ENCODE measurements at regions not wholly inside any gene's neighbourhood (a gene's known extent, or its start where the extent isn't known, plus 50 kb on each side); places are given as distances from the start of the nearest gene placed in this dataset.
"Not testable (repeated sequence)": the region's sequence is repeated elsewhere in the genome, so short reads cannot be mapped to it uniquely, and the experiment has no call there.

DNA sequence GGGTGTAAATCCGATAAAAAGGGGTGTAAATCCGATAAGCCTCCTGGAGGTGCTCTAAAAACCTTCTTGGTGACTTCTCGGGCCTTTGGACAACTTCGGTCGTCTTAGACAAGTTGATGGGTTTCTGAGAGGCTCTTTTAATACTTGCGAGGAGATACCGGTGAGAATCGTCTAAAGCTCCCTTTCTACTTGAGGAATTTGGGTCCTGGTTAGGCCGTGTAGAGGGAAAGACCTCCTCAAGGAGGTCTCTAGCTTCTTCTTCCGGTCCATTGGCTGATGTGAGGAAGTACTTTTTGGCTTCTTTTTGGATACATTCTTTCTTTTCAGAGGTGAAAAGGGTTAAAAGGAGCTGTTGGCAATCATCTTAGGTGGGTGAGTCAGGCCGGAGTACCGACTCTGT is 128.5 kb downstream of the ART5 start:
- not testable (repeated sequence) for DNase-seq

DNA sequence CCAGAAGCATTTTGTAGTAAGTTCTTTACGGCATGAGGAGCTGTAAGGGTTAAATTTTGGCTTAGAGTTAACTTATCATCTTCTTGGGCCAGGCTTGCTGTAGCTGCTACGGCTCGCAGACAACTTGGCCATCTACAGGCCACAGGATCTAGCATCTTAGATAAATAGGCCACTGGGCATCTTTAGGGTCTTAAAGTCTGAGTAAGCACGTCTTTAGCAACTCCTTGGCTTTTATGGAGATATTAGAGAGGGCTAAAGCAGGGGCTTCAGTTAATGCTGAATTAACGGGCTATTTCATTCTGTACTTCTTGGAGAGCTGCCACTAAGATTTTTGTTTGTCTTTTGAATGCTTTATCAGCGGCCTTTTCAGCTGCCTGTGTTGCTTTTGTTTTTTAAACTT is 129.0 kb downstream of the ART5 start:
- DNase-seq: not testable (repeated sequence)

DNA sequence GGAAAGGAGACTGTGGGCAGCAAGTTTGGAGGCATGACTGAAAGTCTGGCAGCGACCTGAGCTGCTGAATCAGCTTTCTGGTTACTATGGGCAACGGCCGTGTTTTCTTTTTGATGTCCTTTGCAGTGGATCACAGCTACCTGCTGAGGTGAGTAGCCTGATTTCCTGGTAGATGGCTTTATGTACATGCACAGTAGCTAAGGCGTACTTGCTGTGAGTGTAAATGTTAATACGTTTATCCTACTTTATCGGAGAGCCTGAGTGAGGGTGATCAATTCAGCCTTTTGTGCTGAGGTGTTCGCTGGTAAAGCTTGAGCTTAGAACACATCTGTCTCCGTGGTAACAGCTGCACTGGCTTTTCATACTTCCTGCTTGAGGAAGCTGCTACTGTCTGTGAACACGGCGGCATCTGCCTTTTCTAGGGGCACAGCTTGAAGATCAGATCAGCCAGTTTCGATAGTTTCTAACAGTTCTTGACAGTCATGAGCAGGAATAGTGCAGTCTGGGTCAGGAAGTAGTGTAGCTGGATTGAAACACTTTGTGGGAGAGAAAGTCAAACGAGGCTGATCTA is 129.6 kb downstream of the ART5 start:
- DNase-seq: not testable (repeated sequence)

DNA sequence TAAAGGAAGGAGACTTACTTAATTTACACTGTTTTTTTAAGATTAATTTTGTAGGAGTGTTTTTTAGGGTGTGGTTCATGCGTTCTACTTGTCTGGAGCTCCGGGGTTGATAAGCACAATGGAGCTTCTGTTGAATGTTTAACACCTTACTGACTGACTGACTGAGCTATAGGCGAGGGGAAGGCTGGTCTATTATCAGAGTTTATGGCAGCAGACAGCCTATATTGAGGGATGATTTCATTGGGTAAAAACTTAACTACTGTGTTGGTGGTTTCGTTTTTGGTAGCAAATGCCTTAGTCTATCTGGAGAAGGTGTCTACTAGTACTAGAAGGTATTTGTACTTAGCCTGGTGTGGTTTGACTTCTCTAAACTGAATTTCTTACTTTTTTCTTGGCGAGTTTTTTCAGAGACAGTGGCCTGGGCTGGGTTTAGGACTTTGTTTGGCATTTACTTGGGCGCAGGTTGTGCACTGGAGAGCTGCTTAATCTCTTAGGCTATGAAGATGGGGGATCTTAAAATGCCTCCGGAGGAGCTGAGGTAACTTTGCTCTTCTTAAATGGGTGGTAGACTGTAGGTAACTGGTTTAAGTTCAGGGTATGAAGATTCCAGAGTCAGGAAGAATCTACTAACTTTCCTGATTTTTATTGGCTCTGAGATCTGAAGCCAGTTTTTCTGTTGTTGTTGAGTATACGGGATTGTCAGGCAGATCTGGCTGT is 130.2 kb downstream of the ART5 start:
- DNase-seq: not testable (repeated sequence)

DNA sequence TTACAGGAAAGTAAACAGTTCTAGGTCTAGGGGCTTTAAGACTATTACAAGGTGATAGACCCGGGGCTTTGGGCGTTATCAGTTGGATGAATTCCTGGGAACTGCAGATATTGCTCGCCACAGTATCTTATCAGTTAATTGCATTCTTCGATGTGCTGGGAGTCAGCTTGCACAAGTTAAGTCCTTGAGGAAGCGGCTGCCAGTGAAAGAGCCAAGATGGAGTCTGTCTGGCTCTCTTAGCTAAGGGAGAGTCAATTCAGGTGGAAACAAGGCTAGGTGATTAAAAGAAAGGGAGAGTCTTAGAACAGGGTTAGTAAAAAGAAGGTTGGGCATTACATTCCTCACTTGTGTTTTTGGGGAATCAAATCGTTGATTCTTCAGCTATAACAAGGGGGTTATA is 130.6 kb upstream of the ZNF195 start:
- not testable (repeated sequence) for DNase-seq

DNA sequence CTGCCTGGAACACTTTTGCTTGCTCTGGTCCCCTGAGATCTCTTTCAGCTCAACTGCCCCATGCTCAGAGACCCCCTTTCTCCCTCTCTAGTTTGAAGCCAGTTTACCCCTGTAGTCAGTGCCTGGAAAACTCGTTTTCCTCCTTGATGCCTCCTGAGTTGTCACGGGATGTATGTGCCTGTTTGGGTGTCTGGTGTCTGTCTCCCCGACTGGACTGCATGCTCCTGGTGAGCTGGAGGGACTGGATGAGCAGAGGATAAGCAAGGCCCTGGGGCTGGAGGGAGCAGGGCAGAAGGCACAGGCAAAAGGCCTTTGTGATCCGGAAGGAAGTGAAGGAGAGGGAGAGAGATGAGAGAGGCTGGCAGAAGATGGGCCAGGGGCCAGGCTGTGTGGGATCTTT is 120.3 kb upstream of the ZNF195 start:
- DNase-seq: not testable (repeated sequence)

DNA sequence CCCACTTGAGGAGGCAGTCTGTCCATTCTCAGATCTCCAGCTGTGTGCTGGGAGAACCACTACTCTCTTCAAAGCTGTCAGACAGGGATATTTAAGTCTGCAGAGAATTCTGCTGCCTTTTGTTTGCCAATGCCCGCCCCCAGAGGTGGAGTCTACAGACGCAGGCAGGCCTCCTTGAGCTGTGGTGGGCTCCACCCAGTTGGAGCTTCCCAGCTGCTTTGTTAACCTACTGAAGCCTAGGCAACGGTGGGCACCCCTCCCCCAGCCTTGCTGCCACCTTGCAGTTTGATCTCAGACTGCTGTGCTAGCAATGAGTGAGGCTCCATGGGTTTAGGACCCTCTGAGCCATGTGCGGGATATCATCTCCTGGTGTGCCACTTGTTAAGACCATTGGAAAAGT is 119.4 kb upstream of the ZNF195 start:
- DNase-seq: not testable (repeated sequence)

DNA sequence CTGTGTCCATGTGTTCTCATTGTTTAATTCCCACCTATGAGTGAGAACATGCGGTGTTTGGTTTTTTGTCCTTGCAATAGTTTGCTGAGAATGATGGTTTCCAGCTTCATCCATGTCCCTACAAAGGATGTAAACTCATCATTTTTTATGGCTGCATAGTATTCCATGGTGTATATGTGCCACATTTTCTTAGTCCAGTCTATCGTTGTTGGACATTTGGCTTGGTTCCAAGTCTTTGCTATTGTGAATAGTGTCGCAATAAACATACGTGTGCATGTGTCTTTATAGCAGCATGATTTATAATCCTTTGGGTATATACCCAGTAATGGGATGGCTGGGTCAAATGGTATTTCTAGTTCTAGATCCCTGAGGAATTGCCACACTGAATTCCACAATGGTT is 114.2 kb upstream of the ZNF195 start:
- not testable (repeated sequence) for DNase-seq

DNA sequence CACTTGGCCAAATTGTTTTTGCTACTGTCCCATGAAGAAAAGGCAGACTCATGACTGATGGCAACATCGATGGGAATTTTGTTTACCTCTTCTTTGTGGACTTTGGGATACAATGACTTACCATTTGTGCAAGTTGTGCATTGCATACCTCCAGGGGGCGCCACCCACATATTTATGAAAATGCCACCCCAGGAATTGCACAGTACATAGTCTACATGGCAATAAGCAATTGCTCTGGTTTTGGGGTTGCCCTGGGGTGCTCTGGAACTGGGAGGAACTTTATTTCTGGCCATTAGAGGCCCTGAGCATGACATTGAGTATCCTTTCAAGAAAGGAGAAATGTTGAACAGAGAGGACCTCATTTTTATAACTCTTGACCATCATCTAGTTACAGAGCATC is 109.1 kb upstream of the ZNF195 start:
- DNase-seq: not testable (repeated sequence)

DNA sequence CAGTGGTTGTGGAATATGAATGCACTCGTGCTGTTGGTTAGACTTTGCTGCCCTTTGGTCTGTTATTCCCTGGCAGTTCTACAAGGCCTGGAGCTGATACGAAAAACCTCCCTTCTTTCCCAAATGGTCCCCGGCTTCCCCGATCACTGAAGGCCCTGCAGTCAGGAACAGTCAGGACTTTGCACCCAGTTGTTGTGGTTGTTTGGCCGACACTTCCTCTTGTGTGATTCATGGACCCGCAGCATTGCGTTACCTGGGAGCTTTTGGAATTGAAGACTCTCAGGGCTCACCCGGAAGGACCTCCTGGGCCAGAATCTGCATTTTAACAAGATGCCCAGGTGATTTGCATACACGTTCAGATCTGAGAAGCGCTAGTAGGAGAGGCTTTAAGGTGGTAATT is 106.8 kb upstream of the ZNF195 start:
- not testable (repeated sequence) for DNase-seq

DNA sequence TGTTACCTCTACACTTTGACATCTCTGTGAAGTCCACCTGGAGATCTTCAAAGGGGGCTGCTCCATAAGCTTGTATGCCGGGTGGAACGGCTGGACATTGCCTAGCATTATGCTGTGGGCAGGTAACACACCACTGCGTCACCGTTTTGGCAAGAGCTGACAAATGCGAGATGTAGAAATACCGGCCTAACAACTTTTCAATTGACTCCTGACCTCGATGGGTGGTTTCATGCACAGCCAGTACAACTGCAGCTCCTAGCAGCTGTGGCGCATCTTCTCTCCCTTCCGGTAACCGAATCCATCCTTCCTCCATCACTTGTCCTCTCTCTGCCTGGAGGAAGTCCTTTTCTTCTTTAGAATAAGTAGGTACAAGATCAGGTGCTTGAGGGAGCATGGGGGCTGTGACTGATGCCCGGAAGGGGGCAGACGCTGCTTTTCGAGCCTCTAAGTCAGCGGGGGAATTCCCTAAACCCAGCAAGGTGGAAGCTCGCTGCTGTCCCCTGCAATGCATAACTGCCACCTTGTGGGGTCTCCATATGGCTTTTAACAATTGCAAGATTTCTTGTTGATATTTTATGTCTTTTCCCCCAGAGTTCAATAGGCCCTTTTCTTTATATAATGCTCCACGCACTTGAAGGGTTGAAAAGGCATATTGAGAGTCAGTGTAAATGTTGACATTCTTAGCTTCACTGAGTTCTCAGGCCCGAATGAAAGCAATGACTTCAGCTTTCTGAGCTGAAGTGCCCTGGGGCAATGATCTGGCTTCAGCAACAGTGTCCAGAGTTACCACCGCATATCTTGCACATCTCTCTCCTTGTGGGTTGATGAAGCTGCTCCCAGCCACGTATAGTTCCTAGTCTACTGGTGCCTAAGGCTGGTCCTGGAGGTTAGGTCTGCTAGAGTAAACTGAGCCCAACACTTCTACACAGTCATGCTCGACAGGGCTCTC is 98.3 kb upstream of the ZNF195 start:
- not testable (repeated sequence) for DNase-seq

DNA sequence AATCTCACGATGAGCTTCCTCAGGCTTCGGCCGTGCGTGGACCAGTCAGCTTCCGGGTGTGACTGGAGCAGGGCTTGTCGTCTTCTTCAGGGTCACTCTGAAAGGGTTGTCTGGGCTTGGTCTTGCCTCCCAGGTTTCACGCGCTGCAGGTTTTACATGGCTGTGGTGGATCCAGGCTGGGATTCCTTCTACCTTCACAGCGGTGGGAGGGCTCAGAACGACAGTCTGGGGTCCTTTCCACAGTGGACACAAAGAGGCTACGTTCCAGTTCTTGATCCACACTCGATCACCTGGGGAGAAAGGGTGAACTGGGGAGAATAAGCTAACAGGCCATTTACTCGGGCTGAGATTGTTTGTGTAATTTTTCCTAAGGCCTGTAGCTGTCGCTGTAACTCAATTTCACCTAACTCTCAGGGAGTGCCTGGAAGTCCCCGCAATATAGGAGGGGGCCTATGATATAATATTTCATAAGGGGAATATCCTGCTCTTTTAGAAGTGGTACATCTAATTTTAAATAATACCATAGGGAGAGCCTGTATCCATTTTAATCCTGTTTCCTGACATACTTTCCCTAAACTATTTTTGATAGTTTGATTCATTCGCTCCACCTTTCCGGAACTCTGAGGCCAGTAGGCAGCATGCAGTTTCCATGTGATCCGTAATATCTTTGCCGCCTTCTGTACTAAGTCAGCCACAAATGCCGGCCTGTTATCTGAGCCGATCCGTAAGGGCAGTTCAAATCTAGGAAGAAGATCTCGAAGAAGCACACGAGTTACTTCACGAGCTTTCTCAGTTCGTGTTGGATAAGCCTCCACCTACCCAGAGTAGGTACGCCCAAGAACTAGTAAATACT is 97.4 kb upstream of the ZNF195 start:
- not testable (repeated sequence) for DNase-seq

DNA sequence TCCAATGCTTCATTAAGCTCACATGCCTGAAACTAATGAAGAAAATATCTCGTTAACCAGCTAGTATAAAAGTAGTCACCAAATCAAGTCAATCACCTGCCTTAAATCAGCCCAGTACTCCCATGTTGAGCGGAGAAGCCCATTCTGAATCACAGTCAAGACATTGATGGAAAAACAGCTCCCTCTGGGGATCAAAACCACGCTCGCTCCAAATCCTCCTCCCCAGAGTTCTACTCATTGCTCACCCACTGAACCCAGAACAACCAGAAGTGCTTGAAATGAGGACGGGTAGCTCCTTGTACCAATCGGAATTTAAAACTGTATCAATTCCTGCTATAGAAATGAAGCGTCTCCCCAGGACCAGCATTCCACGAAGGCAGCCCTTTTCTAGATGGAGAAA is 90.0 kb upstream of the ZNF195 start:
- DNase-seq: not testable (repeated sequence)

DNA sequence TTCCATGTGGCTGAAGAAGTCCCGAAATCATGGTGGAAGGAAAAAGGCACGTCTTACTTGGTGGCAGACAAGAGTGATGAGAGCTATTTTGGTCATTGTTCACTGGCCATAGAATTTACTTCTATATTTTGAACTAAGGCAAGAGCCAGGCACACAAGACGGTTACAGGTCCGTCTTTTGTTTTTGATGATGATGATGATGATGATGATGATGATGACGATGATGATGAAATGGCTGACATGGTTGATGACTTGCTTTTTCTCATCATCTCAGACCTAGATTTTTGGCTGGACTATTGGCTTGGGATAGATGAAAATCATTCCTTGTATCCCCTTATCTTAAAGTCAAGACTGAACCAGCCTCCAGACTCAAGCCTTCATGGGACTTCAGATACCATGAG is 88.7 kb upstream of the ZNF195 start:
- not testable (repeated sequence) for DNase-seq

DNA sequence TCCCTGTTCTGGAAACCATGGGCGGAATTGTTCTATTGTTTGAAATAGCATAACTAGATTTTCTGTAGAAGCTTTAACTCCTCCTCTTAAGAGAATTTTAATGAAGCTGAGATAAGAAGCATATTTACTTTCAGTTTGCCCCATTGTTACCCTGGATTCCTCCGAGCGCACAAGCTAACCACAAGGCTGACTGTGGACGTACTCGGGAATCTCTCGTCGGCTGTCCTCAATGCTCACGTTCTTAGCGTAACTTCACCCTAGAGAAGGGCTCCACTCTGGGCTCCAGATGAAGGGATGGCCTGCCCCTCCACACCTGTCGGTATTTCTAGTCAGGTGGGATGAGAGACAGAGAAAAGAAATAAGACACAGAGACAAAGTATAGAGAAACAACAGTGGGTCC is 76.7 kb upstream of the ZNF195 start:
- not testable (repeated sequence) for DNase-seq

DNA sequence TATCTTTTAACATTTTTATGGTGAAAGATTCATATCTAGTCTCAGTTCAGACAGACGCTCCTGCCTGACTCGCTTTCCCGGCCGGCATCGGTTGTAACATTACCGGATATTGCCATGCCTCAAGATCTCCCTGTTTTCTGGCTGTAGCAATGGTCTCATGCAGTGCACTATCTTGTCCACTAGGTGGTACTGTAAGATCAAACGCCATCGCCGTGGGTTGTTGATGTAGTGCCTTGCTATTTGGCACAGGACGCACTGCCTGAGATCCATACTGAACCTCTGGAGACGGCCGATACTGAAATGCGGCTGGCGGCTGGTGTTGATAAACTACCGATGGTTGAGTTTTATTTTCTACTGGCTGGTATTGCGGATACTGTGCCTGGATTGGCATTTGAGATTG is 75.9 kb upstream of the ZNF195 start:
- peak; percentile 28 for DNase-seq

DNA sequence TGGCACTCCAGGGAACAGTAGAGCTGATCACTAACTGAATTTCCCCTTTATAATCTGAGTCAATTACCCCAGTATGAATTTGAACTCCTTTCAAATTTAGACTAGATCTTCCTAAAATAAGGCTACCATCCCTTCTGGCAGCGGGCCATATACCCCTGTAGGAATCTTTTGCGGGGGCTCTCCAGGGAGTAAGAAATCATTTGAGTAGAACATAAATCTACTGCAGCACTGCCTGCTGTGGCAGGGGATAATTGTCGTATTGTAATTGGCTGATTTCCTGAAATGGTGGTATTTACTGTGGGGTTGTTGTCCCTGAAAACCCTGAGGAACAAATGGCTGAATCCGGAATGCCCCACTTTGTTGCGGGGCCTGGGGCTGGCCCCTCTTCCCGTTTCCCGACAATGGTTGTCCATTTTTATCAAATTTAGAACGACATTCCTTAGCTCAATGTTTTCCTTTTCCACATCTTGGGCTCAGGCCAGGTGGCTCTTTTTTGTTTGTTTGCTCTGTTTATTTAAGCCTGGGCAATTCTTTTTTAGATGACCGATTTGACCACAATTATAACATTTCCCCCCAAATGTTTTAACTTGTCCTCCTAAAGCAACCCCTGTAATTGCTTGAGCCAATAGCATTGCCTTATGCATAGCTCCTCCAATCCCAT is 74.8 kb upstream of the ZNF195 start:
- DNase-seq: not testable (repeated sequence)

DNA sequence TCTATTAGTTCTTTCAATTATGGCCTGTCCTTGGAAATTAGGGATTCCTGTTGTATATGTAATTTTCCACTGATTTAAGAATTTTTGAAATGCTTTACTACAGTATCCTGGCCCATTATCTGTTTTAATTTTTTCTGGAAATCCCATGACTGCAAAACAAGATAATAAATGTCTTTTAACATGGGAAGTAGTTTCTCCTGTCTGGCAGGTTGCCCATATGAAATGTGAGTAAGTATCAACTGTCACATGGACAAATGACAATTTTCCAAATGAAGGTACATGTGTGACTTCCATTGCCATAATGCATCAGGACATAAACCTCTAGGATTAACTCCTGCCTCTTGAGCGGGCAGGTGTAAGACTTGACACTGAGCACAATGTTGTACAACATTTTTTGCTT is 71.9 kb upstream of the ZNF195 start:
- not testable (repeated sequence) for DNase-seq

DNA sequence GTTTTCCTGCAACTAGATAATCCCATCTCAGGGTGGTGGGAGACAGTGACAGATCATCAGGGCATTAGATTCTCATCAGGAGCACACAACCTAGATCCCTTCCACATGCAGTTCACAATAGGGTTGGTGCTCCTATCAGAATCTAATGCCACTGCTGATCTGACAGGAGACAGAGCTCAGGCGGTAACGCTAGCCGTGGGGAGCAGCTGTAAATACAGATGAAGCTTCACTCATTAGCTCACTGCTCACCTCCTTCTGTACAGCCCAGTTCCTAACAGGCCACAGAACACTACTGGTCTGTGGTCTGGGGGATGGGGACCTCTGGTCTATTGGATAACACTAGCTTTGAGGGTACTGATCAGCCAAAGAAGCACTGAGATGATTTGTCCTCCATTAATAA is 66.6 kb upstream of the ZNF195 start:
- DNase-seq: not testable (repeated sequence)

DNA sequence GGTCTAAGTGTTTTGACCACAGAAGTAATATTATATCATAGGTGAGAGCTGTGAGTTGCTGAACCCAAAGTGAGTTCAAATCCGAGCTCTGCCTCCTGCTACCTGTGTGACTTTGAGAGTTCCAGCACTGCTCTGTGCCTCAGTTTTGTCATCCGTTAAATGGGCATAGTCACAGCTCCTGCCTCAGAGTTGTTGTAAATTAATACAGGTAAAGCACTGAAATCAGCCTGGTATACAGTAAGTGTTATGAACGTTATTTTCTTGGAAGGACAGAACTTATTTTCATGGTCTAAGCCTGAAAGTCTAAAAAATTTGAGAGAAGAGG is 65.4 kb upstream of the ZNF195 start:
- not testable (repeated sequence) for DNase-seq

DNA sequence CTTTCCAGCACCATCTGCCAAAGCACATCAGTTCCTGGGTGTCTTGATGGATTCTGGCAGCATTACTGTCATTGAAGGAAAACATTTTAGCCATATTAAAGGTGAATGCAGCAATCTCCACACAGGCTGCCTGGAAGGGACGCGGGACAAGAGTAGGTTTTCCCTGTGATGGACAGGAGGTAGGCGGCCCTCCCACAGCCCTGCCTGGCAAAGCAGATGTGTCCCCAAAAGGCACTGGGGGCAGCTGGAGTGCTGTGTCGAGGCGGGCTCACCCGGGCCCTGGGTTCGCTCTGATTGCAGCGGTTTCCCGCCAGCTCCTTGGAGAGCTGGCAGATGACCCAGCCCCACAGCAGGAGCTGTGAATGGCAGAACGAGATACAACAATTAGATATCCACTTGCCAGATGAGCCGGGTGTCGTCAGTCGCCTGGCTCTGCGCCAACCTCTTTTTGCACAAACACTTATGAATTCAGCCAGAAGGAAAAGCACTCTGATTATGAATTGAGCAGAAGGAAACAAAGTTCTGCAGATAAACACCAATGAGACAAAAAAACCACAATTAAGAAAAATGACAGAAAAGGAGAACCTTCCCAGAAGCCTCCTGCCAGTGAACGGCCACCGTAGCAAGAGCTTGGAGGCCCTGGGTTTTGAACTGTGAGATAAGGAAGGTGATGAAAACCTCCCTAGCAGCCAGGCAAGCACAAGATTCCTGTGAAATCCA is 64.9 kb upstream of the ZNF195 start:
- DNase-seq: not testable (repeated sequence)
